ENCODE measurements at regions not wholly inside any gene's neighbourhood (a gene's known extent, or its start where the extent isn't known, plus 50 kb on each side); places are given as distances from the start of the nearest gene placed in this dataset.

GRCh38 chr17:65408050-65408449, 153.4 kb downstream of the AXIN2 start (continued):
- TF ChIP-seq, protein P1, sequence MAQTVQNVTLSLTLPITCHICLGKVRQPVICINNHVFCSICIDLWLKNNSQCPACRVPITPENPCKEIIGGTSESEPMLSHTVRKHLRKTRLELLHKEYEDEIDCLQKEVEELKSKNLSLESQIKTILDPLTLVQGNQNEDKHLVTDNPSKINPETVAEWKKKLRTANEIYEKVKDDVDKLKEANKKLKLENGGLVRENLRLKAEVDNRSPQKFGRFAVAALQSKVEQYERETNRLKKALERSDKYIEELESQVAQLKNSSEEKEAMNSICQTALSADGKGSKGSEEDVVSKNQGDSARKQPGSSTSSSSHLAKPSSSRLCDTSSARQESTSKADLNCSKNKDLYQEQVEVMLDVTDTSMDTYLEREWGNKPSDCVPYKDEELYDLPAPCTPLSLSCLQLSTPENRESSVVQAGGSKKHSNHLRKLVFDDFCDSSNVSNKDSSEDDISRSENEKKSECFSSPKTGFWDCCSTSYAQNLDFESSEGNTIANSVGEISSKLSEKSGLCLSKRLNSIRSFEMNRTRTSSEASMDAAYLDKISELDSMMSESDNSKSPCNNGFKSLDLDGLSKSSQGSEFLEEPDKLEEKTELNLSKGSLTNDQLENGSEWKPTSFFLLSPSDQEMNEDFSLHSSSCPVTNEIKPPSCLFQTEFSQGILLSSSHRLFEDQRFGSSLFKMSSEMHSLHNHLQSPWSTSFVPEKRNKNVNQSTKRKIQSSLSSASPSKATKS (CRISPR knock-in tag; IDR thresholded peaks at IDR 0.05): no peak
- TF ChIP-seq ZNF644 (tag; IDR thresholded peaks at IDR 0.05; ENCODE audit: low read depth): no peak
- TF ChIP-seq SMAD1 (IDR thresholded peaks at IDR 0.05; ENCODE audit: low read depth, low read length, partially characterized antibody): no peak
- no peak for TF ChIP-seq CBX3 (IDR thresholded peaks at IDR 0.05; ENCODE audit: borderline replicate concordance in 1 of 2, low read length in 2 of 2)
- TF ChIP-seq ZNF551 (CRISPR knock-in tag; IDR thresholded peaks at IDR 0.05): no peak
- TF ChIP-seq GTF2F1 (IDR thresholded peaks at IDR 0.05; ENCODE audit: low read depth, low read length): no peak
- no peak for TF ChIP-seq KHSRP (IDR thresholded peaks at IDR 0.05)
- no peak for TF ChIP-seq STAT5A (IDR thresholded peaks at IDR 0.05; ENCODE audit: borderline replicate concordance, low read length)
- no peak for TF ChIP-seq GATA2 (CRISPR knock-in tag; IDR thresholded peaks at IDR 0.05)
- TF ChIP-seq FOXJ3 (CRISPR knock-in tag; IDR thresholded peaks at IDR 0.05): no peak
- TF ChIP-seq, protein P2, sequence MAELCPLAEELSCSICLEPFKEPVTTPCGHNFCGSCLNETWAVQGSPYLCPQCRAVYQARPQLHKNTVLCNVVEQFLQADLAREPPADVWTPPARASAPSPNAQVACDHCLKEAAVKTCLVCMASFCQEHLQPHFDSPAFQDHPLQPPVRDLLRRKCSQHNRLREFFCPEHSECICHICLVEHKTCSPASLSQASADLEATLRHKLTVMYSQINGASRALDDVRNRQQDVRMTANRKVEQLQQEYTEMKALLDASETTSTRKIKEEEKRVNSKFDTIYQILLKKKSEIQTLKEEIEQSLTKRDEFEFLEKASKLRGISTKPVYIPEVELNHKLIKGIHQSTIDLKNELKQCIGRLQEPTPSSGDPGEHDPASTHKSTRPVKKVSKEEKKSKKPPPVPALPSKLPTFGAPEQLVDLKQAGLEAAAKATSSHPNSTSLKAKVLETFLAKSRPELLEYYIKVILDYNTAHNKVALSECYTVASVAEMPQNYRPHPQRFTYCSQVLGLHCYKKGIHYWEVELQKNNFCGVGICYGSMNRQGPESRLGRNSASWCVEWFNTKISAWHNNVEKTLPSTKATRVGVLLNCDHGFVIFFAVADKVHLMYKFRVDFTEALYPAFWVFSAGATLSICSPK (IDR thresholded peaks at IDR 0.05; ENCODE audit: borderline replicate concordance): no peak
